B cell (primary cell): ENCODE measurements at regions not wholly inside any gene's neighbourhood (a gene's known extent, or its start where the extent isn't known, plus 50 kb on each side); places are given as distances from the start of the nearest gene placed in this dataset.

Experiments
- ATAC-seq: fragments of 200-7000 bp; cut with Tn5 transposase; one replicate; pipeline ENCODE4 v1.10.0; 2021; ENCODE audit warnings: low read depth, mild to moderate bottlenecking, moderate number of reproducible peaks, moderate library complexity
- CTCF ChIA-PET: fragments of 350-600 bp; sonication (Branson Sonifier 250); formaldehyde crosslinking; loops from one replicate; lab custom pipeline; 2021; ENCODE audit warnings: antibody characterized with exemption, inconsistent platforms; lab: Charles Lee
- POLR2A ChIA-PET: fragments of 350-600 bp; sonication (Branson Sonifier 250); formaldehyde crosslinking; loops from one replicate; lab custom pipeline; 2021; ENCODE audit warnings: antibody characterized with exemption; lab: Charles Lee
- DNase-seq: peaks from one replicate; pipeline ENCODE4 v3.0.0; 2013
- H2AFZ ChIP-seq: 2 replicates; pipeline ENCODE4 v1.6.1; 2012; ENCODE audit warnings: mild to moderate bottlenecking, low read depth, low read length; ENCODE audit not compliant: insufficient read depth, poor library complexity, severe bottlenecking
- H3K27ac ChIP-seq, 2 donors: 1 replicate in 1 of 2; 2 replicates in 1 of 2; pipeline ENCODE4 v1.5.1; 2012 to 2013; ENCODE audit warnings: low read length in 2 of 2, mild to moderate bottlenecking in 2 of 2, moderate library complexity in 1 of 2
- H3K27me3 ChIP-seq, 4 experiments: fragments of 200-600 bp in 1 of 4; sonication (generic) in 1 of 4; replicated peaks in 1 of 4; 1 replicate in 2 of 4; 2 replicates in 2 of 4; pipeline versions ENCODE4 v1.6.1 to v1.7.0; 2013 to 2016; ENCODE audit warnings: low read length in 3 of 4, mild to moderate bottlenecking in 2 of 4, mixed read lengths in 1 of 4, moderate library complexity in 1 of 4; ENCODE audit not compliant: insufficient read depth in 4 of 4, control insufficient read depth in 3 of 4; ENCODE audit errors: control extremely low read depth in 1 of 4
- H3K36me3 ChIP-seq, 2 experiments: replicated peaks in 1 of 2; 1 replicate in 1 of 2; 2 replicates in 1 of 2; pipeline versions ENCODE4 v1.6.1 to v1.7.1; 2013; ENCODE audit warnings: low read length in 1 of 2; ENCODE audit not compliant: insufficient read depth in 2 of 2, control insufficient read depth in 1 of 2; ENCODE audit errors: control extremely low read depth in 1 of 2, extremely low read depth in 1 of 2
- H3K4me1 ChIP-seq, 2 donors: fragments of 200-600 bp in 1 of 2; sonication (generic) in 1 of 2; 1 replicate in 1 of 2; 2 replicates in 1 of 2; pipeline versions ENCODE4 v1.5.1 to v1.6.1; 2013 to 2017; ENCODE audit warnings: low read length in 2 of 2; ENCODE audit not compliant: control insufficient read depth in 2 of 2, insufficient read depth in 2 of 2
- H3K4me2 ChIP-seq: replicated peaks from 2 replicates; pipeline ENCODE3; 2012; ENCODE audit warnings: mild to moderate bottlenecking, low read depth, low read length; ENCODE audit not compliant: poor library complexity, severe bottlenecking
- H3K4me3 ChIP-seq, 5 experiments: fragments of 200-600 bp in 1 of 5; sonication (generic) in 1 of 5; 1 replicate in 3 of 5; 2 replicates in 2 of 5; pipeline versions ENCODE4 v1.5.1 to v1.7.0; 2011 to 2016; ENCODE audit warnings: low read length in 4 of 5, mild to moderate bottlenecking in 4 of 5, low read depth in 2 of 5, control low read depth in 1 of 5, moderate library complexity in 1 of 5; ENCODE audit not compliant: insufficient read depth in 1 of 5; ENCODE audit errors: control extremely low read depth in 1 of 5, extremely low read depth in 1 of 5
- H3K79me2 ChIP-seq: fragments of 200-600 bp; sonication (generic); one replicate; pipeline ENCODE4 v1.6.0; 2016; ENCODE audit warnings: low read length; ENCODE audit not compliant: control insufficient read depth, insufficient read depth
- H3K9ac ChIP-seq: fragments of 200-600 bp; sonication (generic); 2 replicates; pipeline ENCODE4 v1.6.1; 2017; ENCODE audit warnings: mild to moderate bottlenecking, low read length, moderate library complexity
- H3K9me3 ChIP-seq, 3 donors: one replicate each; pipeline versions ENCODE4 v1.6.1 to v1.7.1; 2013; ENCODE audit warnings: low read length in 2 of 3; ENCODE audit not compliant: control insufficient read depth in 2 of 3, insufficient read depth in 1 of 3; ENCODE audit errors: control extremely low read depth in 1 of 3
- H4K20me1 ChIP-seq: 2 replicates; pipeline ENCODE4 v1.6.0; 2012; ENCODE audit warnings: mild to moderate bottlenecking, low read length; ENCODE audit not compliant: insufficient read depth, control insufficient read depth, poor library complexity, severe bottlenecking
- H3K27ac Mint-ChIP-seq: one replicate; pipeline ENCODE4 v1.8.0; 2021; ENCODE audit warnings: mixed read lengths
- H3K27me3 Mint-ChIP-seq: one replicate; pipeline ENCODE4 v1.8.0; 2021; ENCODE audit warnings: mixed read lengths
- H3K4me1 Mint-ChIP-seq: one replicate; pipeline ENCODE4 v1.8.0; 2021; ENCODE audit warnings: mixed read lengths
- H3K4me3 Mint-ChIP-seq: one replicate; pipeline ENCODE4 v1.8.0; 2021; ENCODE audit warnings: mixed read lengths
- H3K9me3 Mint-ChIP-seq: one replicate; pipeline ENCODE4 v1.8.0; 2022; ENCODE audit warnings: mixed read lengths; ENCODE audit not compliant: insufficient read depth
- EZH2 ChIP-seq: IDR thresholded peaks from 2 replicates; pipeline ENCODE4 v1.6.1; 2012; ENCODE audit warnings: borderline replicate concordance, low read depth, mild to moderate bottlenecking, moderate library complexity, low read length; ENCODE audit not compliant: insufficient read depth, poor library complexity, severe bottlenecking
- WGBS: methylation state at CpG from one replicate; pipeline ENCODE4 v1.1.5; 2013; ENCODE audit warnings: missing lambda C conversion rate; ENCODE audit not compliant: insufficient coverage; 5-methylcytosine and 5-hydroxymethylcytosine counted together
- intact Hi-C: fragments of 100-400 bp; cut with micrococcal nuclease; formaldehyde crosslinking; loops from one replicate; pipeline ENCODE4 v1.10.0; 2022
- TF ChIP-seq, protein P1 (sequence below): fragments of 200-600 bp; IDR thresholded peaks from one replicate; pipeline ENCODE4 v1.8.0; 2022; ENCODE audit warnings: antibody characterized with exemption, mild to moderate bottlenecking

DNA sequence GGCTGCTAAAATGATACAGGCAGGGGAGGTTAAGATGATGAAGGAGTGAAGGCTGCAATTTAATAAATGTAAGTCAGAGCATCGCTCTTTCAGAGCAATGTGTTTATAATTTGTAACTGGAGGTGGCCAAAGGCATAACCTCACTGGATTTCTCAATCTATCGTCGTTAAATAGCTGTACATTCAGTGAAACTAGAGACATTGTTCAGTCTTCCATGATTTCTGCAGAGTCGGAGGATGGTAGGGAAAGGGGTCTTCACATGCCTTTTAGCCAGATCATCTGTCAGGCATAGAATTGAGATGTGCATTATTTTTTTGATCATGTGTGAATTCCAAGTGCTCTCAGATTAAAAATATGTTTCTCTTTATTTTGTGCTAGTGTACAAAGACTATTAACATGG, 315.4 kb downstream of the OXSM start:
- H3K27me3 Mint-ChIP-seq: no peaks in the 10 kb centered on the region
- H2AFZ ChIP-seq: no peak overlapping the region
- no peak overlapping the region for H3K9ac ChIP-seq
- no peaks in the 10 kb centered on the region for H3K36me3 ChIP-seq
- POLR2A ChIA-PET: no interaction called here
- 58% methylated on average over 4 of the region's 4 CpGs for WGBS
- TF ChIP-seq EZH2: no peak
- TF ChIP-seq, protein P1, sequence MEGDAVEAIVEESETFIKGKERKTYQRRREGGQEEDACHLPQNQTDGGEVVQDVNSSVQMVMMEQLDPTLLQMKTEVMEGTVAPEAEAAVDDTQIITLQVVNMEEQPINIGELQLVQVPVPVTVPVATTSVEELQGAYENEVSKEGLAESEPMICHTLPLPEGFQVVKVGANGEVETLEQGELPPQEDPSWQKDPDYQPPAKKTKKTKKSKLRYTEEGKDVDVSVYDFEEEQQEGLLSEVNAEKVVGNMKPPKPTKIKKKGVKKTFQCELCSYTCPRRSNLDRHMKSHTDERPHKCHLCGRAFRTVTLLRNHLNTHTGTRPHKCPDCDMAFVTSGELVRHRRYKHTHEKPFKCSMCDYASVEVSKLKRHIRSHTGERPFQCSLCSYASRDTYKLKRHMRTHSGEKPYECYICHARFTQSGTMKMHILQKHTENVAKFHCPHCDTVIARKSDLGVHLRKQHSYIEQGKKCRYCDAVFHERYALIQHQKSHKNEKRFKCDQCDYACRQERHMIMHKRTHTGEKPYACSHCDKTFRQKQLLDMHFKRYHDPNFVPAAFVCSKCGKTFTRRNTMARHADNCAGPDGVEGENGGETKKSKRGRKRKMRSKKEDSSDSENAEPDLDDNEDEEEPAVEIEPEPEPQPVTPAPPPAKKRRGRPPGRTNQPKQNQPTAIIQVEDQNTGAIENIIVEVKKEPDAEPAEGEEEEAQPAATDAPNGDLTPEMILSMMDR: no peak
- peaks cover 1% of the 10 kb centered on the region for H3K9me3 Mint-ChIP-seq
- H3K4me3 Mint-ChIP-seq: no peak overlapping the region
- peaks cover 4% of the 10 kb centered on the region for H3K4me1 Mint-ChIP-seq
- no peaks in the 10 kb centered on the region for H3K4me1 ChIP-seq
- H4K20me1 ChIP-seq: no peaks in the 10 kb centered on the region
- H3K27ac ChIP-seq: no peak overlapping the region
- no peaks in the 10 kb centered on the region for H3K27me3 ChIP-seq
- DNase-seq (no peak), ATAC-seq (no peak)
- H3K9me3 ChIP-seq: peaks cover 0 to 4% (median 0%) of the 10 kb centered on the region in 3 donors
- CTCF ChIA-PET: no interaction called here
- no peak overlapping the region for H3K27ac Mint-ChIP-seq
- no peak overlapping the region for H3K4me3 ChIP-seq
- no peak overlapping the region for H3K4me2 ChIP-seq
- intact Hi-C loops: no loop called here
- no peaks in the 10 kb centered on the region for H3K79me2 ChIP-seq

- H3K36me3 ChIP-seq: no peaks in the 10 kb centered on the region
- H2AFZ ChIP-seq: no peak overlapping the region
- no peak overlapping the region for H3K9ac ChIP-seq
- no peak overlapping the region for H3K4me2 ChIP-seq
- no peak for TF ChIP-seq EZH2
- TF ChIP-seq, protein P1: no peak
- H3K9me3 Mint-ChIP-seq: no peaks in the 10 kb centered on the region
- ATAC-seq (no peak), DNase-seq (no peak)
- H3K27me3 Mint-ChIP-seq: no peaks in the 10 kb centered on the region
- H3K4me3 ChIP-seq: no peak overlapping the region
- POLR2A ChIA-PET: no interaction called here
- H3K4me1 ChIP-seq: no peaks in the 10 kb centered on the region
- no peak overlapping the region for H3K4me3 Mint-ChIP-seq
- H4K20me1 ChIP-seq: no peaks in the 10 kb centered on the region
- intact Hi-C loops: no loop called here
- H3K27ac Mint-ChIP-seq: no peak overlapping the region
- H3K79me2 ChIP-seq: no peaks in the 10 kb centered on the region
- CTCF ChIA-PET: no interaction called here
- peaks cover 4% of the 10 kb centered on the region for H3K4me1 Mint-ChIP-seq
- no CpG with 5 or more reads among the region's 2 CpGs for WGBS
- no peak overlapping the region for H3K27ac ChIP-seq
- peaks cover 0 to 4% (median 0%) of the 10 kb centered on the region in 3 donors for H3K9me3 ChIP-seq
- no peaks in the 10 kb centered on the region for H3K27me3 ChIP-seq
These were observed 316.3 kb downstream of the OXSM start for GRCh38 chr3:26106228-26106627.
